HEK293T (cell line): ENCODE measurements at regions not wholly inside any gene's neighbourhood (a gene's known extent, or its start where the extent isn't known, plus 50 kb on each side); places are given as distances from the start of the nearest gene placed in this dataset.

Experiments used
- CTCF ChIA-PET: fragments of 350-600 bp; formaldehyde crosslinking; extraction: SDS; loops from one replicate; lab custom pipeline; 2021; ENCODE audit warnings: antibody characterized with exemption, inconsistent platforms; lab: Yijun Ruan, JAX
- POLR2A ChIA-PET: fragments of 350-600 bp; formaldehyde crosslinking; extraction: SDS; loops from one replicate; lab custom pipeline; 2020; ENCODE audit warnings: antibody characterized with exemption, inconsistent platforms; lab: Yijun Ruan, JAX
- DNase-seq: peaks from one replicate; pipeline ENCODE4 v3.0.0; 2012; ENCODE audit warnings: mixed read lengths; ENCODE audit errors: extremely low spot score
- ARNT ChIP-seq: fragments of 450-650 bp; IDR thresholded peaks from 2 replicates; pipeline ENCODE4 v1.6.1; 2017; ENCODE audit warnings: mild to moderate bottlenecking
- BHLHE40 ChIP-seq: fragments of 450-650 bp; IDR thresholded peaks from 2 replicates; pipeline ENCODE4 v1.6.1; 2016; ENCODE audit warnings: mild to moderate bottlenecking, moderate library complexity, borderline replicate concordance
- CTBP1 ChIP-seq: fragments of 450-650 bp; IDR thresholded peaks from 2 replicates; pipeline ENCODE4 v1.6.1; 2016; ENCODE audit warnings: borderline replicate concordance
- ELF4 ChIP-seq: fragments of 450-650 bp; IDR thresholded peaks from 2 replicates; pipeline ENCODE4 v1.6.1; 2017; ENCODE audit warnings: antibody characterized with exemption
- FOXA1 ChIP-seq: fragments of 450-650 bp; IDR thresholded peaks from 2 replicates; pipeline ENCODE4 v1.6.1; 2016; ENCODE audit warnings: mild to moderate bottlenecking
- FOXK2 ChIP-seq: fragments of 450-650 bp; IDR thresholded peaks from 2 replicates; pipeline ENCODE4 v1.6.1; 2016; ENCODE audit warnings: mild to moderate bottlenecking
- FOXM1 ChIP-seq: fragments of 450-650 bp; IDR thresholded peaks from 2 replicates; pipeline ENCODE4 v1.6.1; 2017; ENCODE audit warnings: mild to moderate bottlenecking, borderline replicate concordance
- HDGF ChIP-seq: fragments of 450-650 bp; IDR thresholded peaks from 2 replicates; pipeline ENCODE4 v1.6.1; 2017; ENCODE audit warnings: antibody characterized with exemption, borderline replicate concordance
- L3MBTL2 ChIP-seq: fragments of 450-650 bp; conservative IDR thresholded peaks from 2 replicates; pipeline ENCODE4 v1.6.1; 2016; ENCODE audit warnings: mild to moderate bottlenecking
- LEF1 ChIP-seq: fragments of 450-650 bp; IDR thresholded peaks from 2 replicates; pipeline ENCODE4 v1.6.1; 2017; ENCODE audit warnings: mild to moderate bottlenecking, borderline replicate concordance
- NFRKB ChIP-seq: fragments of 450-650 bp; IDR thresholded peaks from 2 replicates; pipeline ENCODE4 v1.6.1; 2016; ENCODE audit warnings: mild to moderate bottlenecking, moderate library complexity
- SP1 ChIP-seq: fragments of 450-650 bp; IDR thresholded peaks from 2 replicates; pipeline ENCODE4 v1.6.1; 2017
- SUZ12 ChIP-seq: fragments of 450-650 bp; IDR thresholded peaks from 2 replicates; pipeline ENCODE4 v1.6.1; 2016; ENCODE audit warnings: mild to moderate bottlenecking
- TARDBP ChIP-seq: fragments of 450-650 bp; IDR thresholded peaks from 2 replicates; pipeline ENCODE4 v1.6.1; 2016
- ZNF384 ChIP-seq: fragments of 450-650 bp; IDR thresholded peaks from 2 replicates; pipeline ENCODE4 v1.6.1; 2016
- TF ChIP-seq, protein P1 (sequence below): fragments of 450-650 bp; IDR thresholded peaks from 2 replicates; pipeline ENCODE4 v1.6.1; 2016

DNA sequence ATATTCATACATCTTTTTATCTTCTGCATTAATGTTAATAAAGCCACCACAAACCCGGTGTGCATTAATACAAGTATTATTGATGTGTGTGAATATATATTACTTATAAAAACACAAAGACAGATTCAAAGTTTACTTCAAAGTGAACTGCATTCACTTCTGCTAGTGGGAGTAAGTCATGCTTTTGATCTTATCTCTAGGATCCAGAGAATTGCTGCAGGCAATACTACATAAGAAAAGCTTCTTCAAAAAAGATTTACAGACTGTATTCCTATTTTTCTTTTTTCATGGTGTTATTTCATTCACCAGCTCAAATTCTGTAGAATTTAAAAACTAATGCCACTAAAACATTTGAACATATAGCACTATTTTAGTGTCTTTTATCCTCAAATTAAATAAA, 87.5 kb upstream of the CBLB start:
- CTCF ChIA-PET, result no interaction called here
- TF ChIP-seq NFRKB, result no peak
- DNase-seq, result no peak
- POLR2A ChIA-PET, result no interaction called here

DNA sequence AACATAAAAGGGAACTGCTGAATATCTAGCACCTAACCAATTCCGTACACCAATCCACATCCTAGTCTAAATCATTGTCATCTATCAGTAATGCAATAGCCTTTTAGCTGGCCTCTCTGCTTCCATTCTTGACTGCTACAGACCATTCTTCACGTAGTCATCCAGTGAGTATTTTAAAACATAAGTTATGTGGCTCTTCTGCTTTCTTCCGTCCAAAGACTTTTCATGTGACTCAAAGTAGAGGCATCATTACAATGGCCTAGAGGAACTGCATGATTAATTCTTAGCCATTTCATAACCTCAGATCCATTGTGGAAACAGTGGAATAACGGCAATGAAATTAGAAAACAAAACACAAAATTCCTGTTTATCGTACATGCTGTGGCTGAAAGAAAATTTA, 88.9 kb upstream of the CBLB start:
- POLR2A ChIA-PET, result no interaction called here
- TF ChIP-seq L3MBTL2, result no peak
- no peak for TF ChIP-seq ARNT
- no peak for TF ChIP-seq CTBP1
- TF ChIP-seq, protein P1, sequence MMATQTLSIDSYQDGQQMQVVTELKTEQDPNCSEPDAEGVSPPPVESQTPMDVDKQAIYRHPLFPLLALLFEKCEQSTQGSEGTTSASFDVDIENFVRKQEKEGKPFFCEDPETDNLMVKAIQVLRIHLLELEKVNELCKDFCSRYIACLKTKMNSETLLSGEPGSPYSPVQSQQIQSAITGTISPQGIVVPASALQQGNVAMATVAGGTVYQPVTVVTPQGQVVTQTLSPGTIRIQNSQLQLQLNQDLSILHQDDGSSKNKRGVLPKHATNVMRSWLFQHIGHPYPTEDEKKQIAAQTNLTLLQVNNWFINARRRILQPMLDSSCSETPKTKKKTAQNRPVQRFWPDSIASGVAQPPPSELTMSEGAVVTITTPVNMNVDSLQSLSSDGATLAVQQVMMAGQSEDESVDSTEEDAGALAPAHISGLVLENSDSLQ, result no peak
- no peak for TF ChIP-seq TARDBP
- TF ChIP-seq ZNF384, result no peak
- TF ChIP-seq FOXA1, result no peak
- TF ChIP-seq HDGF, result no peak
- TF ChIP-seq ELF4, result no peak
- TF ChIP-seq FOXM1, result no peak
- no peak for TF ChIP-seq BHLHE40
- TF ChIP-seq SP1, result no peak
- no peak for TF ChIP-seq NFRKB
- no peak for TF ChIP-seq SUZ12
- TF ChIP-seq FOXK2, result no peak
- no peak for TF ChIP-seq LEF1
- DNase-seq, result no peak
- CTCF ChIA-PET, result interaction anchor here (0.9 kb wide), 1 partner anchor 12 kb away, joined by 3 read pairs; no protein-coding TSS in a partner anchor

- TF ChIP-seq CTBP1 (no peak), FOXK2 (no peak), LEF1 (no peak), HDGF (no peak)
- ChIA-PET POLR2A (no interaction called here), CTCF (no interaction called here)
- DNase-seq, result no peak
Observed at GRCh38 chr3:105958237-105959000, 89.6 kb upstream of the CBLB start.

GRCh38 chr3:105959851-105960250, 91.0 kb upstream of the CBLB start:
- TF ChIP-seq NFRKB (no peak), CTBP1 (no peak), LEF1 (no peak), FOXA1 (no peak)
- TF ChIP-seq, protein P1, result no peak
- CTCF ChIA-PET, result no interaction called here
- POLR2A ChIA-PET, result no interaction called here
- no peak for DNase-seq

DNA sequence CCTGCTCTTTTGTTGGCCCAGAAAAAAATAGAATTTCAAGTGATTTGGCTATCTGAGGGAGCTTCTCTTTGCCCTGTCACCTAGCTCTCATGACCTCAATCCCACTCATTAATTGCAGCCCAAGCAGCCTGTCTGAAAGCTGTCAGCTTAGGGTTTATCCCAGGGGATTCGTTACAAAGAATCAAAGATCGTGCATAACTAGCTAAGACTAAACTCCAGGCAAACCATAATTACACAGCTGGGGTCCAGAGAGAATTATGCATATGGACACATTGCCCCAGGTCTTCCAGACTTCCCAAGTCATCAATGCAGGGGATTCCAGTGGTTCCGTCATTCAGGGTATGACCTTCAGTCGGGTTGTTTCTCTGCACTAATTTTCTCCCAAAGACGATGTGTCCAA, 91.6 kb upstream of the CBLB start:
- DNase-seq, result no peak
- CTCF ChIA-PET, result no interaction called here
- POLR2A ChIA-PET, result no interaction called here
- TF ChIP-seq NFRKB (no peak), HDGF (no peak), ARNT (no peak), BHLHE40 (no peak), FOXA1 (no peak), L3MBTL2 (no peak), SUZ12 (no peak), SP1 (no peak)

DNA sequence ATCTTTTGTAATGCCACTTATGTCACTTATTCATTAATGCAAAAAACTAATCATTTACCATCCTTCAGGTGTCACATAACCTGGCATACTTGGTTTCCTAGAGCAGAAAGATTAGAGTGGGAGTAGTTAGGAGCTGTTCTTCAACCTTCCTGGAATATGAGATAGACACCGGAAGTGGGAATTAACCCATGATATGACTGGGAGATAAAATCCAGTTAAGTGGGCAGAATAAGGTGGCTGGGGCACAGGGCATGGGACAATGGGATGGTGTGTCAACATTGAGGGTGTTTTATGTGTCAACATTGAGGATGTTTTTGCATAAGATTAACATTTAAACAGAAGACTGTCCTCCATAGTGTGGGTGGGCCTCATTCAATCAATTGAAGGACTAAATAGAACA, 94.3 kb upstream of the CBLB start:
- CTCF ChIA-PET, result no interaction called here
- POLR2A ChIA-PET, result no interaction called here
- no peak for TF ChIP-seq ARNT
- TF ChIP-seq SUZ12, result no peak
- TF ChIP-seq FOXK2, result no peak
- TF ChIP-seq CTBP1, result no peak
- TF ChIP-seq, protein P1, result no peak
- no peak for TF ChIP-seq LEF1
- TF ChIP-seq FOXA1, result no peak
- no peak for TF ChIP-seq BHLHE40
- no peak for DNase-seq

- no peak for DNase-seq
- CTCF ChIA-PET, result interaction anchor here (0.7 kb wide), 1 partner anchor 277 kb away, joined by 4 read pairs; no protein-coding TSS in a partner anchor
- TF ChIP-seq SP1 (no peak), SUZ12 (no peak), BHLHE40 (no peak), FOXK2 (no peak), FOXM1 (no peak), NFRKB (no peak), HDGF (no peak), FOXA1 (no peak), ELF4 (no peak), LEF1 (no peak), CTBP1 (no peak), L3MBTL2 (no peak)
- TF ChIP-seq, protein P1, result no peak
- POLR2A ChIA-PET, result no interaction called here
Observed at GRCh38 chr3:105965384-105965783, 96.6 kb upstream of the CBLB start.
